Endothelial cell of umbilical vein (primary cell): ENCODE measurements at regions not wholly inside any gene's neighbourhood (a gene's known extent, or its start where the extent isn't known, plus 50 kb on each side); places are given as distances from the start of the nearest gene placed in this dataset.

Experiments
- BruUV-seq: library from RNA; stranded (reverse); fragments of 400-500 nt; replicated peaks from 2 replicates; lab custom pipeline; 2021; lab: Mats Ljungman, UMichigan
- CTCF ChIA-PET: fragments of 300-600, 350-600 bp; sonication (Branson Sonifier 250); formaldehyde crosslinking; loops from one replicate; lab custom pipeline; 2021; ENCODE audit warnings: antibody characterized with exemption, inconsistent platforms; lab: Charles Lee
- POLR2A ChIA-PET: fragments of 300-600, 350-600 bp; sonication (Branson Sonifier 250); formaldehyde crosslinking; loops from one replicate; lab custom pipeline; 2021; ENCODE audit warnings: antibody characterized with exemption, inconsistent platforms; lab: Charles Lee
- DNase-seq: peaks from one replicate; pipeline ENCODE4 v3.0.0-alpha.2; 2011; ENCODE audit warnings: low read depth, low spot score
- FAIRE-seq: peaks from 2 replicates; lab custom pipeline; 2011; peaks lifted over from hg19 to GRCh38; lab: Jason Lieb, UNC
- H2AFZ ChIP-seq: 2 replicates; pipeline ENCODE4 v1.6.0; 2012; ENCODE audit warnings: low read depth, low read length, control low read depth, inconsistent platforms
- H3K27ac ChIP-seq: 2 replicates; pipeline ENCODE4 v1.5.1; 2011; ENCODE audit warnings: low read depth, mild to moderate bottlenecking, control low read depth, low read length, moderate library complexity; ENCODE audit not compliant: insufficient read depth
- H3K27me3 ChIP-seq, 2 experiments: 2 replicates each; pipeline versions ENCODE4 v1.6.0 to v1.6.1; 2011; ENCODE audit warnings: low read length in 2 of 2, mixed read lengths in 1 of 2; ENCODE audit not compliant: control insufficient read depth in 2 of 2, insufficient read depth in 2 of 2
- H3K36me3 ChIP-seq, 2 experiments: 2 replicates in 1 of 2; 3 replicates in 1 of 2; pipeline ENCODE4 v1.5.1; 2011; ENCODE audit warnings: low read length in 2 of 2, mild to moderate bottlenecking in 1 of 2, moderate library complexity in 1 of 2; ENCODE audit not compliant: control insufficient read depth in 2 of 2, insufficient read depth in 2 of 2; ENCODE audit errors: extremely low read depth in 1 of 2
- H3K4me1 ChIP-seq: 3 replicates; pipeline ENCODE4 v1.5.1; 2011; ENCODE audit warnings: mild to moderate bottlenecking, low read length; ENCODE audit not compliant: control insufficient read depth, insufficient read depth; ENCODE audit errors: extremely low read depth
- H3K4me2 ChIP-seq: 2 replicates; pipeline ENCODE4 v1.6.1; 2011; ENCODE audit warnings: low read length, control low read depth, mixed read lengths; ENCODE audit not compliant: insufficient read depth
- H3K4me3 ChIP-seq, 3 experiments: fragments of 200-600 bp in 1 of 3; sonication (generic), shearing (Covaris generic) in 1 of 3; replicated peaks in 1 of 3; 2 replicates each; pipeline ENCODE4 v1.5.1; 2011 to 2016; ENCODE audit warnings: control low read depth in 3 of 3, low read length in 3 of 3, mild to moderate bottlenecking in 2 of 3, inconsistent platforms in 1 of 3, low read depth in 1 of 3, moderate library complexity in 1 of 3; ENCODE audit not compliant: insufficient read depth in 1 of 3
- H3K79me2 ChIP-seq: 2 replicates; pipeline ENCODE4 v1.6.0; 2012; ENCODE audit warnings: low read length, inconsistent platforms; ENCODE audit not compliant: control insufficient read depth, insufficient read depth
- H3K9ac ChIP-seq: replicated peaks from 2 replicates; pipeline ENCODE3; 2011; ENCODE audit warnings: low read length, control low read depth; ENCODE audit not compliant: insufficient read depth; ENCODE audit errors: extremely low read depth
- H3K9me1 ChIP-seq: replicated peaks from 3 replicates; pipeline ENCODE4 v1.6.0; 2011; ENCODE audit warnings: mild to moderate bottlenecking, low read length; ENCODE audit not compliant: control insufficient read depth, insufficient read depth; ENCODE audit errors: extremely low read depth
- H3K9me3 ChIP-seq: replicated peaks from 2 replicates; pipeline ENCODE4 v1.5.1; 2012; ENCODE audit warnings: low read length, inconsistent platforms; ENCODE audit not compliant: control insufficient read depth, insufficient read depth
- H4K20me1 ChIP-seq: replicated peaks from 2 replicates; pipeline ENCODE3; 2011; ENCODE audit warnings: mild to moderate bottlenecking, low read length; ENCODE audit not compliant: control insufficient read depth, insufficient read depth; ENCODE audit errors: extremely low read depth
- EZH2 ChIP-seq: IDR thresholded peaks from 2 replicates; pipeline ENCODE4 v1.6.1; 2012; ENCODE audit warnings: borderline replicate concordance, low read depth, mild to moderate bottlenecking, moderate library complexity, low read length, inconsistent platforms; ENCODE audit not compliant: severe bottlenecking
- FOS ChIP-seq: IDR thresholded peaks from 2 replicates; pipeline ENCODE4 v1.6.1; 2011; ENCODE audit warnings: mild to moderate bottlenecking, low read length, moderate library complexity, borderline replicate concordance; ENCODE audit not compliant: insufficient read depth
- GATA2 ChIP-seq: IDR thresholded peaks from 2 replicates; pipeline ENCODE4 v1.7.0; 2011; ENCODE audit warnings: low read depth, mild to moderate bottlenecking, moderate library complexity, mixed read lengths, low read length; ENCODE audit not compliant: insufficient read length, insufficient read depth
- JUN ChIP-seq: IDR thresholded peaks from 2 replicates; pipeline ENCODE4 v1.6.1; 2011; ENCODE audit warnings: borderline replicate concordance, low read depth; ENCODE audit not compliant: insufficient read length, insufficient read depth
- MYC ChIP-seq: IDR thresholded peaks from one replicate; pipeline ENCODE4 v1.6.1; 2011; ENCODE audit warnings: mild to moderate bottlenecking, low read depth, low read length
- POLR2A ChIP-seq: IDR thresholded peaks from 2 replicates; pipeline ENCODE4 v1.6.1; 2012; ENCODE audit warnings: low read depth, mild to moderate bottlenecking, control low read depth, low read length
- POLR2AphosphoS5 ChIP-seq: IDR thresholded peaks from 2 replicates; pipeline ENCODE4 v1.6.1; 2012; ENCODE audit warnings: low read depth, mild to moderate bottlenecking, control low read depth, low read length, moderate library complexity; ENCODE audit not compliant: insufficient read depth
- dilution Hi-C: fragments of 300-500 bp; cut with MboI; formaldehyde crosslinking; loops from one replicate; pipeline ENCODE4 v1.15.0; 2019; ENCODE audit warnings: low sequenced_read_pairs; ENCODE audit not compliant: extremely low pct_ligation_motif_present
- intact Hi-C: fragments of 100-400 bp; cut with micrococcal nuclease; formaldehyde crosslinking; loops from one replicate; pipeline ENCODE4 v1.10.0; 2022
- TF ChIP-seq, protein P1 (sequence below), 2 donors: IDR thresholded peaks; 1 replicate in 1 of 2; 2 replicates in 1 of 2; pipeline ENCODE4 v1.5.1; 2011; ENCODE audit warnings: low read length in 2 of 2, mild to moderate bottlenecking in 2 of 2, moderate library complexity in 2 of 2, control low read depth in 1 of 2, inconsistent platforms in 1 of 2, low read depth in 1 of 2; ENCODE audit not compliant: insufficient read depth in 1 of 2; ENCODE audit errors: extremely low read depth in 1 of 2
- TF ChIP-seq, protein P2 (sequence below): IDR thresholded peaks from 2 replicates; pipeline ENCODE4 v1.6.1; 2011; ENCODE audit not compliant: insufficient read depth, insufficient read length

DNA sequence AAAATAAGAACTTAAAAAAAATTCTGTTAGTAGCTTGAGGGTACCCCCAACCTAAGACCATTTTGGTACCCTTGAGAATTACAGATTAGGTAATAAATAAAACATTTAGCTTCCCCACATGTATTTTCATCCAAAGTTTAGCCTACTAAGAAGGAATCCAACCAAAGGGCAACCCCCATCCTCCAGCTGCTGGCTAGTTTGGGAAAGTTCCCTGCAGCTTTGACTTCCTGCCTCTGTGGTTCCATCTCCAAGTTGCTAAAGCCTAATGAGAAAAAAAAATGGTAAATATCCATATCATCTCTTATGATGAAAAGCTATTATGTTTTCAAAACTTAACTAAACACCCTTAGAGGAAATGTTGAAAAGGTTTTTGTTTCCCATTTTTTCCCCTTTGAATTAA, 547.2 kb downstream of the ANKRD7 start:
- dilution Hi-C loops (no loop called here), intact Hi-C loops (no loop called here)
- BruUV-seq: no TSS peak
- Histone ChIP-seq H3K9me1 (no peaks in the 10 kb centered on the region), H3K9me3 (no peaks in the 10 kb centered on the region), H3K27ac (no peak overlapping the region), H3K36me3 (no peaks in the 10 kb centered on the region), H3K27me3 (no peaks in the 10 kb centered on the region), H3K4me3 (no peak overlapping the region), H3K79me2 (no peaks in the 10 kb centered on the region), H3K4me1 (no peaks in the 10 kb centered on the region), H4K20me1 (no peaks in the 10 kb centered on the region), H2AFZ (no peak overlapping the region), H3K9ac (no peak overlapping the region), H3K4me2 (no peak overlapping the region)
- ChIA-PET CTCF (no interaction called here), POLR2A (no interaction called here)
- FAIRE-seq (no peak), DNase-seq (no peak)
- TF ChIP-seq POLR2A: no peak
- TF ChIP-seq EZH2: no peak
- TF ChIP-seq GATA2: no peak
- TF ChIP-seq FOS: no peak
- TF ChIP-seq, protein P1, sequence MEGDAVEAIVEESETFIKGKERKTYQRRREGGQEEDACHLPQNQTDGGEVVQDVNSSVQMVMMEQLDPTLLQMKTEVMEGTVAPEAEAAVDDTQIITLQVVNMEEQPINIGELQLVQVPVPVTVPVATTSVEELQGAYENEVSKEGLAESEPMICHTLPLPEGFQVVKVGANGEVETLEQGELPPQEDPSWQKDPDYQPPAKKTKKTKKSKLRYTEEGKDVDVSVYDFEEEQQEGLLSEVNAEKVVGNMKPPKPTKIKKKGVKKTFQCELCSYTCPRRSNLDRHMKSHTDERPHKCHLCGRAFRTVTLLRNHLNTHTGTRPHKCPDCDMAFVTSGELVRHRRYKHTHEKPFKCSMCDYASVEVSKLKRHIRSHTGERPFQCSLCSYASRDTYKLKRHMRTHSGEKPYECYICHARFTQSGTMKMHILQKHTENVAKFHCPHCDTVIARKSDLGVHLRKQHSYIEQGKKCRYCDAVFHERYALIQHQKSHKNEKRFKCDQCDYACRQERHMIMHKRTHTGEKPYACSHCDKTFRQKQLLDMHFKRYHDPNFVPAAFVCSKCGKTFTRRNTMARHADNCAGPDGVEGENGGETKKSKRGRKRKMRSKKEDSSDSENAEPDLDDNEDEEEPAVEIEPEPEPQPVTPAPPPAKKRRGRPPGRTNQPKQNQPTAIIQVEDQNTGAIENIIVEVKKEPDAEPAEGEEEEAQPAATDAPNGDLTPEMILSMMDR (IDR thresholded peaks at IDR 0.05; ENCODE audit: extremely low read depth in 1 of 2, insufficient read depth in 1 of 2, low read depth in 1 of 2, low read length in 2 of 2): no peak
- TF ChIP-seq JUN: no peak
- no peak for TF ChIP-seq POLR2AphosphoS5
- TF ChIP-seq MYC: no peak
- TF ChIP-seq, protein P2, sequence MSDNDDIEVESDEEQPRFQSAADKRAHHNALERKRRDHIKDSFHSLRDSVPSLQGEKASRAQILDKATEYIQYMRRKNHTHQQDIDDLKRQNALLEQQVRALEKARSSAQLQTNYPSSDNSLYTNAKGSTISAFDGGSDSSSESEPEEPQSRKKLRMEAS: no peak
